Mucosa of gallbladder (tissue), 1 donor: ENCODE measurements at regions not wholly inside any gene's neighbourhood (a gene's known extent, or its start where the extent isn't known, plus 50 kb on each side); places are given as distances from the start of the nearest gene placed in this dataset.
A peak's percentile ranks its signal among the peaks of the same experiment; 100 is the strongest.

ENCODE experiments used
- DNase-seq: peaks from one replicate; pipeline ENCODE4 v3.0.0-alpha.2; 2020; ENCODE audit warnings: low spot score
- donor health status: DM: no; HTN: no; CAD: no.

GRCh38 chr6:148242180-148242579 is 100.5 kb upstream of the SASH1 start:
- DNase-seq: no peak

- DNase-seq: no peak
Observed at GRCh38 chr6:148244217-148244935, 98.3 kb upstream of the SASH1 start.

- no peak for DNase-seq
Observed at GRCh38 chr6:148247386-148248063, 95.1 kb upstream of the SASH1 start.

- DNase-seq: no peak
Observed at GRCh38 chr6:148249160-148249559, 93.5 kb upstream of the SASH1 start.

- DNase-seq: no peak
Observed at GRCh38 chr6:148249679-148250375, 92.8 kb upstream of the SASH1 start.

GRCh38 chr6:148250975-148251685 is 91.5 kb upstream of the SASH1 start:
- DNase-seq: no peak

GRCh38 chr6:148251891-148252290 is 90.7 kb upstream of the SASH1 start:
- DNase-seq: no peak

- no peak for DNase-seq
Observed at GRCh38 chr6:148257810-148258209, 84.8 kb upstream of the SASH1 start.

GRCh38 chr6:148258868-148259267 is 83.8 kb upstream of the SASH1 start:
- no peak for DNase-seq

- no peak for DNase-seq
Observed at GRCh38 chr6:148261470-148261869, 81.2 kb upstream of the SASH1 start.

GRCh38 chr6:148263010-148263409 is 79.6 kb upstream of the SASH1 start:
- DNase-seq: no peak

GRCh38 chr6:148263961-148264360 is 78.7 kb upstream of the SASH1 start:
- no peak for DNase-seq

- peak; percentile 42 for DNase-seq
Observed at GRCh38 chr6:148265054-148265453, 77.6 kb upstream of the SASH1 start.

- DNase-seq: no peak
Observed at GRCh38 chr6:148269386-148269785, 73.3 kb upstream of the SASH1 start.

- DNase-seq: no peak
Observed at GRCh38 chr6:148271711-148272439, 70.8 kb upstream of the SASH1 start.

GRCh38 chr6:148272597-148272996 is 70.0 kb upstream of the SASH1 start:
- no peak for DNase-seq

GRCh38 chr6:148273962-148274752 is 68.5 kb upstream of the SASH1 start:
- DNase-seq: no peak

- DNase-seq: no peak
Observed at GRCh38 chr6:148274809-148275208, 67.8 kb upstream of the SASH1 start.

- no peak for DNase-seq
Observed at GRCh38 chr6:148285205-148285604, 57.4 kb upstream of the SASH1 start.

GRCh38 chr6:148286563-148286962 is 56.1 kb upstream of the SASH1 start:
- DNase-seq: no peak
